Kidney (tissue), 13 donors: ENCODE measurements at regions not wholly inside any gene's neighbourhood (a gene's known extent, or its start where the extent isn't known, plus 50 kb on each side); places are given as distances from the start of the nearest gene placed in this dataset.
"Not testable (repeated sequence)": the region's sequence is repeated elsewhere in the genome, so short reads cannot be mapped to it uniquely, and the experiment has no call there.

Source experiments
- DNase-seq, 5 donors: peaks; one replicate each; pipeline ENCODE4 v3.0.0-alpha.2; 2013 to 2020
- FAIRE-seq: peaks from 2 replicates; lab custom pipeline; 2012; peaks lifted over from hg19 to GRCh38; lab: Jason Lieb, UNC
- H3K27ac ChIP-seq, 2 donors: one replicate each; pipeline ENCODE4 v1.7.0; 2013; ENCODE audit warnings: low read depth in 2 of 2, low read length in 2 of 2, inconsistent platforms in 1 of 2
- H3K27me3 ChIP-seq: one replicate; pipeline ENCODE4 v1.7.1; 2013; ENCODE audit warnings: low read length, inconsistent platforms; ENCODE audit not compliant: control insufficient read depth, insufficient read depth
- H3K36me3 ChIP-seq, 3 donors: one replicate each; pipeline versions ENCODE4 v1.7.0 to v1.7.1; 2013; ENCODE audit warnings: low read length in 3 of 3, control low read depth in 1 of 3, inconsistent platforms in 1 of 3; ENCODE audit not compliant: insufficient read depth in 3 of 3, control insufficient read depth in 2 of 3
- H3K4me1 ChIP-seq, 3 donors: one replicate each; pipeline versions ENCODE4 v1.7.0 to v1.7.1; 2013; ENCODE audit warnings: low read length in 3 of 3, inconsistent platforms in 1 of 3, low read depth in 1 of 3; ENCODE audit not compliant: control insufficient read depth in 2 of 3, insufficient read depth in 2 of 3
- H3K4me3 ChIP-seq, 3 donors: one replicate each; pipeline versions ENCODE4 v1.7.0 to v1.8.1; 2013; ENCODE audit warnings: low read length in 3 of 3, control low read depth in 1 of 3, inconsistent platforms in 1 of 3
- H3K9ac ChIP-seq, 3 donors: one replicate each; pipeline versions ENCODE4 v1.7.0 to v1.7.1; 2013; ENCODE audit warnings: low read length in 3 of 3, control low read depth in 1 of 3, inconsistent platforms in 1 of 3
- H3K9me3 ChIP-seq, 3 donors: one replicate each; pipeline versions ENCODE4 v1.7.0 to v1.7.1; 2013; ENCODE audit warnings: low read length in 3 of 3, control low read depth in 1 of 3, inconsistent platforms in 1 of 3; ENCODE audit not compliant: control insufficient read depth in 2 of 3, insufficient read depth in 1 of 3
- CTCF ChIP-seq: IDR thresholded peaks from 3 replicates; pipeline ENCODE4 v1.5.1; 2012; ENCODE audit warnings: mild to moderate bottlenecking, moderate library complexity, borderline replicate concordance; ENCODE audit not compliant: insufficient read depth; ENCODE audit errors: extremely low read depth
- intact Hi-C: fragments of 100-400 bp; cut with DNase I; formaldehyde crosslinking; loops from one replicate; pipeline ENCODE4 v1.11.1; 2022
- donor health status: control.
- donor health status: control.
- donor health status: control.
- donor health status: control.
- donor health status: control.
- donor health status: DM: yes; HTN: yes; CAD: no.
- donor health status: Normal renal cell carcinoma (clear cell type).

- DNase-seq: no peak
- H3K36me3 ChIP-seq: no peaks in the 10 kb centered on the region
- intact Hi-C loops: no loop called here
- FAIRE-seq: no peak
- TF ChIP-seq CTCF: no peak
- no peak overlapping the region for H3K4me3 ChIP-seq
- no peak overlapping the region for H3K9ac ChIP-seq
- H3K9me3 ChIP-seq: no peaks in the 10 kb centered on the region
- no peaks in the 10 kb centered on the region for H3K27me3 ChIP-seq
- H3K27ac ChIP-seq: no peak overlapping the region
- no peaks in the 10 kb centered on the region for H3K4me1 ChIP-seq
Measured at GRCh38 chr2:15758848-15759247, 167.2 kb downstream of the DDX1 start.

- Histone ChIP-seq H3K27me3 (no peaks in the 10 kb centered on the region), H3K9me3 (no peaks in the 10 kb centered on the region), H3K4me1 (no peaks in the 10 kb centered on the region), H3K4me3 (no peak overlapping the region), H3K9ac (no peak overlapping the region), H3K36me3 (no peaks in the 10 kb centered on the region), H3K27ac (no peak overlapping the region)
- intact Hi-C loops: no loop called here
- FAIRE-seq: no peak
- DNase-seq: no peak
- no peak for TF ChIP-seq CTCF
Measured at GRCh38 chr2:15759385-15759784, 167.7 kb downstream of the DDX1 start.

GRCh38 chr2:15759791-15760190 lies 168.1 kb downstream of the DDX1 start:
- H3K9me3 ChIP-seq, H3K27ac ChIP-seq, H3K27me3 ChIP-seq, H3K36me3 ChIP-seq, H3K4me1 ChIP-seq, intact Hi-C loops, DNase-seq, FAIRE-seq, H3K9ac ChIP-seq, H3K4me3 ChIP-seq: not testable (repeated sequence)

- Histone ChIP-seq H3K27me3 (no peaks in the 10 kb centered on the region), H3K36me3 (no peaks in the 10 kb centered on the region), H3K9ac (no peak overlapping the region), H3K4me1 (no peaks in the 10 kb centered on the region), H3K9me3 (no peaks in the 10 kb centered on the region), H3K27ac (no peak overlapping the region), H3K4me3 (no peak overlapping the region)
- intact Hi-C loops: no loop called here
- TF ChIP-seq CTCF: no peak
- FAIRE-seq: no peak
- peak in 1 of 5 donors; percentile 27 for DNase-seq
Measured at GRCh38 chr2:15760232-15760910, 168.7 kb downstream of the DDX1 start.
